HepG2 (cell line): ENCODE measurements at regions not wholly inside any gene's neighbourhood (a gene's known extent, or its start where the extent isn't known, plus 50 kb on each side); places are given as distances from the start of the nearest gene placed in this dataset.

Experiments used
- ATAC-seq: fragments of 200-7000 bp; cut with Tn5 transposase; 3 replicates; pipeline ENCODE4 v1.9.1; 2020; ENCODE audit warnings: mild to moderate bottlenecking, moderate library complexity
- BruUV-seq: library from RNA; stranded (reverse); fragments of 400-500 nt; replicated peaks from 2 replicates; lab custom pipeline; 2021; lab: Mats Ljungman, UMichigan
- CTCF ChIA-PET: fragments of 300-600 bp; formaldehyde crosslinking; extraction: SDS; loops from one replicate; lab custom pipeline; 2021; ENCODE audit warnings: low total read pairs, inconsistent platforms, low intra/inter-chr PET ratio; lab: Yijun Ruan, JAX
- POLR2A ChIA-PET: fragments of 350-600 bp; sonication (Branson Sonifier 250); formaldehyde crosslinking; loops from one replicate; lab custom pipeline; 2020; ENCODE audit warnings: antibody characterized with exemption, inconsistent platforms; lab: Yijun Ruan, JAX
- DNase-seq: peaks from one replicate; pipeline ENCODE4 v3.0.0-alpha.2; 2015; ENCODE audit warnings: low spot score
- FAIRE-seq: peaks from 3 replicates; lab custom pipeline; 2011; peaks lifted over from hg19 to GRCh38; lab: Jason Lieb, UNC
- H2AFZ ChIP-seq: one replicate; pipeline ENCODE4 v1.6.1; 2011; ENCODE audit warnings: low read length, inconsistent platforms
- H3K27ac ChIP-seq: fragments of 300-600 bp; 3 replicates; pipeline ENCODE4 v1.8.0; 2011; ENCODE audit warnings: mixed run types, mild to moderate bottlenecking, mixed read lengths, low read length, inconsistent platforms; ENCODE audit not compliant: insufficient read depth; ENCODE audit errors: extremely low read length
- H3K27me3 ChIP-seq, 2 experiments: fragments of 200-600 bp in 1 of 2; 2 replicates in 1 of 2; 3 replicates in 1 of 2; pipeline versions ENCODE4 v1.6.0 to v1.8.0; 2011; ENCODE audit warnings: low read length in 2 of 2, mild to moderate bottlenecking in 2 of 2, moderate library complexity in 2 of 2, inconsistent platforms in 1 of 2; ENCODE audit not compliant: insufficient read depth in 2 of 2, control insufficient read depth in 1 of 2
- H3K36me3 ChIP-seq, 2 experiments: fragments of 200-600 bp in 1 of 2; replicated peaks in 1 of 2; 2 replicates in 1 of 2; 3 replicates in 1 of 2; pipeline versions ENCODE4 v1.5.1 to v1.8.0; 2011; ENCODE audit warnings: low read length in 2 of 2, inconsistent platforms in 1 of 2; ENCODE audit not compliant: insufficient read depth in 2 of 2, control insufficient read depth in 1 of 2
- H3K4me1 ChIP-seq: 2 replicates; pipeline ENCODE4 v1.5.1; 2012; ENCODE audit warnings: low read length, inconsistent platforms; ENCODE audit not compliant: insufficient read depth
- H3K4me2 ChIP-seq: 2 replicates; pipeline ENCODE4 v1.6.0; 2011; ENCODE audit warnings: low read depth, low read length, inconsistent platforms
- H3K4me3 ChIP-seq, 3 experiments: fragments of 200-600 bp in 1 of 3; sonication (generic), shearing (Covaris generic) in 1 of 3; replicated peaks in 1 of 3; 2 replicates each; pipeline ENCODE4 v1.5.1; 2011 to 2016; ENCODE audit warnings: low read length in 3 of 3, inconsistent platforms in 2 of 3, low read depth in 2 of 3, mild to moderate bottlenecking in 2 of 3, control low read depth in 1 of 3, mixed read lengths in 1 of 3; ENCODE audit not compliant: insufficient read depth in 1 of 3
- H3K79me2 ChIP-seq: one replicate; pipeline ENCODE4 v1.6.1; 2011; ENCODE audit warnings: low read length, inconsistent platforms; ENCODE audit not compliant: insufficient read depth
- H3K9ac ChIP-seq: 2 replicates; pipeline ENCODE4 v1.6.0; 2011; ENCODE audit warnings: mild to moderate bottlenecking, low read depth, low read length, inconsistent platforms; ENCODE audit not compliant: insufficient read depth
- H3K9me3 ChIP-seq: 2 replicates; pipeline ENCODE4 v1.5.1; 2012; ENCODE audit warnings: mild to moderate bottlenecking, low read length
- H4K20me1 ChIP-seq: 2 replicates; pipeline ENCODE4 v1.6.0; 2011; ENCODE audit warnings: inconsistent platforms, mild to moderate bottlenecking, low read length, moderate library complexity; ENCODE audit not compliant: insufficient read depth
- DNMT1 ChIP-seq: sonication (generic); formaldehyde crosslinking; IDR thresholded peaks from 2 replicates; pipeline ENCODE4 v1.5.1; 2020; ENCODE audit warnings: mild to moderate bottlenecking, missing genetic modification reagents
- EP300 ChIP-seq, 3 experiments: sonication (generic) in 1 of 3; formaldehyde crosslinking in 1 of 3; IDR thresholded peaks; 2 replicates each; pipeline versions ENCODE4 v1.5.1 to v1.6.1; 2011 to 2020; ENCODE audit warnings: low read depth in 2 of 3, low read length in 2 of 3, borderline replicate concordance in 1 of 3, improper control_type of control experiment in 1 of 3, mild to moderate bottlenecking in 1 of 3, missing genetic modification reagents in 1 of 3, moderate library complexity in 1 of 3
- GPN1 ChIP-seq: sonication (generic); formaldehyde crosslinking; IDR thresholded peaks from 2 replicates; pipeline ENCODE4 v1.5.1; 2020; ENCODE audit warnings: missing genetic modification reagents, borderline replicate concordance
- HES4 ChIP-seq: sonication (generic); formaldehyde crosslinking; IDR thresholded peaks from 2 replicates; pipeline ENCODE4 v1.9.0; 2021; ENCODE audit warnings: mild to moderate bottlenecking, missing genetic modification reagents, borderline replicate concordance
- MTA1 ChIP-seq: sonication (generic); formaldehyde crosslinking; IDR thresholded peaks from 2 replicates; pipeline ENCODE4 v1.4.0; 2020; ENCODE audit warnings: missing genetic modification reagents, mild to moderate bottlenecking, borderline replicate concordance
- PRPF4 ChIP-seq: fragments of 200-400 bp; formaldehyde crosslinking; IDR thresholded peaks from 2 replicates; pipeline ENCODE4 v1.6.1; 2016; ENCODE audit warnings: low read length, low read depth; ENCODE audit not compliant: poor library complexity, severe bottlenecking
- RBM22 ChIP-seq: fragments of 200-400 bp; formaldehyde crosslinking; optimal IDR thresholded peaks from 2 replicates; pipeline ENCODE3; 2017; ENCODE audit warnings: mild to moderate bottlenecking, low read length, moderate library complexity
- TEAD3 ChIP-seq: optimal IDR thresholded peaks from 2 replicates; pipeline ENCODE3; 2016; ENCODE audit warnings: borderline replicate concordance
- THYN1 ChIP-seq: sonication (generic); formaldehyde crosslinking; IDR thresholded peaks from 2 replicates; pipeline ENCODE4 v1.8.1; 2023; ENCODE audit warnings: low read depth, mild to moderate bottlenecking, moderate library complexity, missing genetic modification reagents, borderline replicate concordance
- USF2 ChIP-seq, 2 experiments: sonication (generic) in 1 of 2; formaldehyde crosslinking in 1 of 2; IDR thresholded peaks; 2 replicates each; pipeline versions ENCODE4 v1.5.1 to v1.6.1; 2011 to 2020; ENCODE audit warnings: borderline replicate concordance in 1 of 2, low read depth in 1 of 2, low read length in 1 of 2, mild to moderate bottlenecking in 1 of 2, missing genetic modification reagents in 1 of 2, moderate library complexity in 1 of 2
- ZNF318 ChIP-seq: sonication (generic); formaldehyde crosslinking; IDR thresholded peaks from 2 replicates; pipeline ENCODE4 v1.4.0; 2020; ENCODE audit warnings: mild to moderate bottlenecking, missing genetic modification reagents
- ZNF562 ChIP-seq: sonication (generic); formaldehyde crosslinking; IDR thresholded peaks from 2 replicates; pipeline ENCODE4 v1.8.0; 2022; ENCODE audit warnings: missing genetic modification reagents, borderline replicate concordance
- ZSCAN25 ChIP-seq: sonication (generic); formaldehyde crosslinking; IDR thresholded peaks from 2 replicates; pipeline ENCODE4 v1.8.0; 2022; ENCODE audit warnings: mild to moderate bottlenecking, missing genetic modification reagents
- WGBS: methylation state at CpG from one replicate; pipeline ENCODE4 v1.1.6; 2017; ENCODE audit warnings: low lambda C conversion rate; 5-methylcytosine and 5-hydroxymethylcytosine counted together
- in situ Hi-C: cut with HindIII; loops from 2 replicates; pipeline ENCODE4 v1.10.0; 2017; ENCODE audit warnings: low pct_unique_long_range_greater_than_20kb; ENCODE audit not compliant: extremely low pct_ligation_motif_present
- intact Hi-C: fragments of 100-400 bp; cut with micrococcal nuclease; formaldehyde crosslinking; loops from one replicate; pipeline ENCODE4 v1.10.0; 2022; ENCODE audit not compliant: unreplicated experiment

- Histone ChIP-seq H3K79me2 (no peaks in the 10 kb centered on the region), H3K4me3 (no peak overlapping the region), H3K27me3 (peaks cover 0 to 1% of the 10 kb centered on the region in 2 experiments; a peak in 1 of 5 replicates), H3K9ac (no peak overlapping the region), H3K4me2 (no peak overlapping the region), H3K9me3 (no peaks in the 10 kb centered on the region), H3K36me3 (no peaks in the 10 kb centered on the region), H2AFZ (no peak overlapping the region), H3K27ac (no peak overlapping the region), H4K20me1 (no peaks in the 10 kb centered on the region), H3K4me1 (no peaks in the 10 kb centered on the region)
- DNase-seq (no peak), ATAC-seq (no peak), FAIRE-seq (no peak)
- intact Hi-C loops, result no loop called here
- POLR2A ChIA-PET, result no interaction called here
- 28% methylated on average over 3 of the region's 3 CpGs for WGBS
- no TSS peak for BruUV-seq
- in situ Hi-C loops, result no loop called here
- CTCF ChIA-PET, result no interaction called here
- no peak for TF ChIP-seq DNMT1 (CRISPR knock-in tag)
- no peak for TF ChIP-seq ZSCAN25 (CRISPR knock-in tag)
- TF ChIP-seq MTA1, result no peak
- no peak for TF ChIP-seq THYN1 (CRISPR knock-in tag)
- no peak for TF ChIP-seq ZNF318
- no peak for TF ChIP-seq HES4 (CRISPR knock-in tag)
- no peak for TF ChIP-seq TEAD3 (CRISPR knock-in tag)
- TF ChIP-seq GPN1 (CRISPR knock-in tag), result no peak
- TF ChIP-seq USF2 (IDR thresholded peaks at IDR 0.05; ENCODE audit: low read depth, low read length), result no peak
- TF ChIP-seq USF2 (CRISPR knock-in tag; IDR thresholded peaks at IDR 0.05; ENCODE audit: borderline replicate concordance), result no peak
- TF ChIP-seq ZNF562 (CRISPR knock-in tag), result no peak
- TF ChIP-seq EP300 (IDR thresholded peaks at IDR 0.05; ENCODE audit: low read depth in 2 of 2, low read length in 2 of 2), result no peak
- TF ChIP-seq EP300 (CRISPR knock-in tag; IDR thresholded peaks at IDR 0.05; ENCODE audit: borderline replicate concordance), result no peak
- no peak for TF ChIP-seq PRPF4
- TF ChIP-seq RBM22, result no peak
Observed at GRCh38 chr1:212531267-212531666, 77.3 kb upstream of the ATF3 start.
